ENCODE measurements at regions not wholly inside any gene's neighbourhood (a gene's known extent, or its start where the extent isn't known, plus 50 kb on each side); places are given as distances from the start of the nearest gene placed in this dataset.

DNA sequence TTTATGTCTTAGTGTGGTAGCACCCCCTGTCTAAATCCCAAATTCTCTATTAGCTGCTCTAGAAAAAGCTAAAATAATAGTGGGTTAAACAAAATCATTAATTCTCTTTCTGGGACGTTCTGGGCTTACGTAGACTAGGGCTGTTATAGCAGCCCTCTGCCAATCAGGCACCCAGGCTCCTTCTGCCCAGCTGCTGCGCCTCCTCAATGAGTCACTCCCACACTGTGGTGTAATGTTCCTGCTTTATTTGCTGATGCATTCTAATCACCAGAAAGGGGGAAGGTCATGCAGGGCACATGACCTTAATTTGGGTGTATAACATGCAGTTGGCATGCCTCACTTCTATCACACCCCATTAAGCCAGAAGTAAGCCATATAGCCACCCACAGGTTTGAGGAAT is 294.5 kb downstream of the GALC start:
- Histone ChIP-seq H3K9me3 (ENCODE audit: control insufficient read depth in 5 of 5, low read length in 5 of 5) (no peaks in the 10 kb centered on the region), H3K4me3 (ENCODE audit: low read depth in 1 of 5, low read length in 5 of 5) (no peak overlapping the region), H3K36me3 (ENCODE audit: control insufficient read depth in 5 of 5, insufficient read depth in 5 of 5, low read length in 5 of 5) (no peaks in the 10 kb centered on the region), H3K9ac (ENCODE audit: low read length in 5 of 5) (no peak overlapping the region), H3K27ac (ENCODE audit: low read depth, low read length) (no peak overlapping the region), H3K4me1 (ENCODE audit: control insufficient read depth in 5 of 5, insufficient read depth in 5 of 5, low read length in 5 of 5) (no peaks in the 10 kb centered on the region), H3K27me3 (ENCODE audit: control insufficient read depth in 5 of 5, insufficient read depth in 4 of 5, low read length in 5 of 5) (no peaks in the 10 kb centered on the region)

- H3K27ac ChIP-seq (ENCODE audit: low read depth, low read length), result no peak overlapping the region
- H3K27me3 ChIP-seq (ENCODE audit: control insufficient read depth in 5 of 5, insufficient read depth in 4 of 5, low read length in 5 of 5), result no peaks in the 10 kb centered on the region
- H3K9ac ChIP-seq (ENCODE audit: low read length in 5 of 5), result no peak overlapping the region
- H3K4me3 ChIP-seq (ENCODE audit: low read depth in 1 of 5, low read length in 5 of 5), result no peak overlapping the region
- no peaks in the 10 kb centered on the region for H3K36me3 ChIP-seq (ENCODE audit: control insufficient read depth in 5 of 5, insufficient read depth in 5 of 5, low read length in 5 of 5)
- H3K9me3 ChIP-seq (ENCODE audit: control insufficient read depth in 5 of 5, low read length in 5 of 5), result no peaks in the 10 kb centered on the region
- no peaks in the 10 kb centered on the region for H3K4me1 ChIP-seq (ENCODE audit: control insufficient read depth in 5 of 5, insufficient read depth in 5 of 5, low read length in 5 of 5)
Observed at GRCh38 chr14:87696485-87696884, 296.5 kb downstream of the GALC start.

DNA sequence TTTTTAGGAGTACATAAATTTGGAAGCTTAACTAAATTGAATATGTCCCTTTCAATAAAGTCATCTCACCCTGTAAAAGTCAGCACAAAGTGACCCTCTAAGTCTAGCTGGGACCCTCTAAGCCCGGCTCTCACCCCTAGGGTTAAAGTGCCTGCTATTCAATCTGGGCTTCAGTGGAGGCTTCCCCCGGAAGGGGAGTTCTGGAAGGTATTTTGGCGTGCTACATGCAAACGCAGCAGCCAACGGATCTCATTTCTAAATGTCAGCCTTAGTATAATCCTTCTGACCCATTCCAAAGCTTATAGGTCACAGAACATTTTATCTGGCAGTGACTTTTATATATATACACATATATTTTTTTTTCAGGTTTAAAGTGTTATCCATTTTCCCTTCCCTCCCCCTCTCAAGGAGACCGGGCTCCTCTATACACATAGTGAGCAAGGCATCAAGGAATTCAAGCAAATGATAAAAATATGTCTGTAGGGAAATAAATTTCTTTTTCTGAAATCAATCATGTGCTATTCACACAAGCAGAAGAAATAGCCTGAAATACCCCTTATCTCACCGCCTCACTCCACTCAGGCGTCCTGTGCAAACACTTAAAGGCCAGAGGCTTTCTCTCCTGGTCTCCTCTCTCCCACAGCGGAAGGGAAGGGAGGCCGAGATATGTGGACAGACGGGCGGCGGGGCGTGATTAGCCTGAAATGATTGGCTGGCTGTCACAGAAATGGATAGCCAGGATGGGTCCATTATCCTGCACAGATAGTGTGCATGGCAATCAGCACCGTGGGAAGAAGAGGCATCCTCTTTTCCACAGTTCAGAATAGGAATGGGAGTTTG is 301.7 kb downstream of the GALC start:
- Histone ChIP-seq H3K4me1 (ENCODE audit: control insufficient read depth in 5 of 5, insufficient read depth in 5 of 5, low read length in 5 of 5) (no peaks in the 10 kb centered on the region), H3K9ac (ENCODE audit: low read length in 5 of 5) (no peak overlapping the region), H3K9me3 (ENCODE audit: control insufficient read depth in 5 of 5, low read length in 5 of 5) (no peaks in the 10 kb centered on the region), H3K4me3 (ENCODE audit: low read depth in 1 of 5, low read length in 5 of 5) (no peak overlapping the region), H3K36me3 (ENCODE audit: control insufficient read depth in 5 of 5, insufficient read depth in 5 of 5, low read length in 5 of 5) (no peaks in the 10 kb centered on the region), H3K27ac (ENCODE audit: low read depth, low read length) (no peak overlapping the region), H3K27me3 (ENCODE audit: control insufficient read depth in 5 of 5, insufficient read depth in 4 of 5, low read length in 5 of 5) (no peaks in the 10 kb centered on the region)

DNA sequence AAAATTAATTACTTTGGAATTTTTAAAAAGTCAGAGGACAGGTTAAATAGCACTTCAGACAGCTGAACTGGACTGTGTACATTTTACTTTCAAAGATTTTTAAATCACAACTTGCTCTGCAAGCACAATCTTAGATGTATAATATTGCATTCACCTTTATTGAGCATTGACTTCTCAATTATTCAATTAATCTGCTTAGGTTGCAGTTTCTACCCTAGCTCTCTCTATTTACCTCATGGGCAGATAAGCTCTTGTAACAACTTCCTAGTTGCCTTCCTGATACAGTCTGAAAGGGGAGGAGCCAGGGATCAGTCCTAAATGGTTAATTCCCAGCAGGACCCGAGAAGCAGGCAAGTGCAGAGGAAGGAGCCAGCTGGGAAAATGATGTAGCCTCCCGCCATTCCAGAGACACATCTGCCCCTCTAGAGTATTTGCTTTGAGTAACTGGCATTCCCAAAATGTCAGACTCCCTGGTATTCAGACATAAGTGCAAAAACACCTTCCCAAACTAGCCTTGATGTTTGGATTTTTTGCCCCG is 302.8 kb downstream of the GALC start:
- Histone ChIP-seq H3K36me3 (ENCODE audit: control insufficient read depth in 5 of 5, insufficient read depth in 5 of 5, low read length in 5 of 5) (no peaks in the 10 kb centered on the region), H3K4me3 (ENCODE audit: low read depth in 1 of 5, low read length in 5 of 5) (no peak overlapping the region), H3K27me3 (ENCODE audit: control insufficient read depth in 5 of 5, insufficient read depth in 4 of 5, low read length in 5 of 5) (no peaks in the 10 kb centered on the region), H3K9me3 (ENCODE audit: control insufficient read depth in 5 of 5, low read length in 5 of 5) (no peaks in the 10 kb centered on the region), H3K9ac (ENCODE audit: low read length in 5 of 5) (no peak overlapping the region), H3K4me1 (ENCODE audit: control insufficient read depth in 5 of 5, insufficient read depth in 5 of 5, low read length in 5 of 5) (no peaks in the 10 kb centered on the region), H3K27ac (ENCODE audit: low read depth, low read length) (no peak overlapping the region)

DNA sequence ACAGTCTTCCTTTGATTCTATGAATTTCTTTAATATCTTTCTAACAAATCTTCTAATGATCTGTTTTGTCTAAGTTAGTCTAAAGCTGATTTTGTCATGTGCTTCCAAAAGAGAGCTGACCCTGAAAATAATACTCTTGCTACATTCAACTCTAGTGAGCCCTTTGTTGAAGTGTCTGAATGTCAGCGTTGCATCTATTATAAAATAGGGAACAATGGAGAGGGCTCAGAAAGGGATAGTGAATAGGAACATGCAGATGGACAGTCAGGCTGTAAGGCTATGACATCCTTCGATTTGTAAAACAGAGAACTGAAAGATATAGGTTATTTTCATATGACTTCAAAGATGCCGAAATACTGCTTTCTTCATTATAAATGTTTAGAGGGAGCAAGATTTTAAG is 304.5 kb downstream of the GALC start:
- Histone ChIP-seq H3K36me3 (ENCODE audit: control insufficient read depth in 5 of 5, insufficient read depth in 5 of 5, low read length in 5 of 5) (no peaks in the 10 kb centered on the region), H3K4me1 (ENCODE audit: control insufficient read depth in 5 of 5, insufficient read depth in 5 of 5, low read length in 5 of 5) (no peaks in the 10 kb centered on the region), H3K27ac (ENCODE audit: low read depth, low read length) (no peak overlapping the region), H3K9me3 (ENCODE audit: control insufficient read depth in 5 of 5, low read length in 5 of 5) (peaks cover 0 to 4% (median 0%) of the 10 kb centered on the region in 5 donors), H3K9ac (ENCODE audit: low read length in 5 of 5) (no peak overlapping the region), H3K4me3 (ENCODE audit: low read depth in 1 of 5, low read length in 5 of 5) (no peak overlapping the region), H3K27me3 (ENCODE audit: control insufficient read depth in 5 of 5, insufficient read depth in 4 of 5, low read length in 5 of 5) (no peaks in the 10 kb centered on the region)

DNA sequence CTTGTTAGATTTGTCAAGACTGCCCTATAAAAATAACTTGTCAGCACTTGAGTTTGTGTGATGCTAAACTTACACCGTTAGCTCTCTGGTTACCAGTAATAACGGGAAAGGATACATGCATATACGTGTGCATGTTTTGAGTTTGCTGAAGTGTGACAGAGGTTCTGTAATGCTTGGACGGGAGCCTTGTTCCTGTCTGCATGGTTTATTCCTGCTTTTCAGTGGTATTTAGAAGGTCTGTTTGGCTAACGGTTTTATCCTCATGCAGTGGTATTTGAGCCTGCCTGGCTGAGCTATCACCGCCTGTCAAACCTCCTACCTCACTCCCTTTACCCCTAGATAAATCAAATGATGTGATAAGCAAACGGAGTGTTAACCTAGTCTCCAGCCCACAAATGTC is 305.6 kb downstream of the GALC start:
- Histone ChIP-seq H3K27ac (ENCODE audit: low read depth, low read length) (no peak overlapping the region), H3K36me3 (ENCODE audit: control insufficient read depth in 5 of 5, insufficient read depth in 5 of 5, low read length in 5 of 5) (no peaks in the 10 kb centered on the region), H3K4me3 (ENCODE audit: low read depth in 1 of 5, low read length in 5 of 5) (no peak overlapping the region), H3K27me3 (ENCODE audit: control insufficient read depth in 5 of 5, insufficient read depth in 4 of 5, low read length in 5 of 5) (no peaks in the 10 kb centered on the region), H3K4me1 (ENCODE audit: control insufficient read depth in 5 of 5, insufficient read depth in 5 of 5, low read length in 5 of 5) (no peaks in the 10 kb centered on the region), H3K9ac (ENCODE audit: low read length in 5 of 5) (no peak overlapping the region), H3K9me3 (ENCODE audit: control insufficient read depth in 5 of 5, low read length in 5 of 5) (peaks cover 2 to 12% (median 5%) of the 10 kb centered on the region in 5 donors)

GRCh38 chr14:87686746-87687145 is 306.2 kb downstream of the GALC start:
- Histone ChIP-seq H3K27me3 (ENCODE audit: control insufficient read depth in 5 of 5, insufficient read depth in 4 of 5, low read length in 5 of 5) (no peaks in the 10 kb centered on the region), H3K27ac (ENCODE audit: low read depth, low read length) (no peak overlapping the region), H3K4me3 (ENCODE audit: low read depth in 1 of 5, low read length in 5 of 5) (no peak overlapping the region), H3K9ac (ENCODE audit: low read length in 5 of 5) (no peak overlapping the region), H3K36me3 (ENCODE audit: control insufficient read depth in 5 of 5, insufficient read depth in 5 of 5, low read length in 5 of 5) (no peaks in the 10 kb centered on the region), H3K9me3 (ENCODE audit: control insufficient read depth in 5 of 5, low read length in 5 of 5) (peaks cover 2 to 13% (median 5%) of the 10 kb centered on the region in 5 donors), H3K4me1 (ENCODE audit: control insufficient read depth in 5 of 5, insufficient read depth in 5 of 5, low read length in 5 of 5) (no peaks in the 10 kb centered on the region)

DNA sequence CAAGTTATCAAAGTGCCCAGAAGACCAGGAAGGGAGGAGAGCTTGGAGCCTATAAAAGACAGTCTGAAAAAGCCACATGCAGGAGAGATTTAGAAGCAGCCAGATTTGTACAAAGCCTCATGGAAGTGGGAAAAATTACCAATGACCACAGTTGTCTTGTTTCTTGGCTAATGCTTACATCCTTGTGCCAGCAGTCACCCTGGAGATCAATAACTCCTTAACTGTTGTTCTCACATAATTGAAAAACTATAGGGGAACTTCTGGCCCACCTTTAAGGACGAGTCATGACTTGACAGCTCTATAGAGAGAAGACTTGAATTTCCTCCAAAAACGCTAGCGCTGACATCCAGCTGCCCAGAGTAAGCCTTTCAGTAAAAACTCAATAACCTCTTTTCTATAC is 313.1 kb downstream of the GALC start:
- Histone ChIP-seq H3K27ac (ENCODE audit: low read depth, low read length) (no peak overlapping the region), H3K4me1 (ENCODE audit: control insufficient read depth in 5 of 5, insufficient read depth in 5 of 5, low read length in 5 of 5) (no peaks in the 10 kb centered on the region), H3K27me3 (ENCODE audit: control insufficient read depth in 5 of 5, insufficient read depth in 4 of 5, low read length in 5 of 5) (no peaks in the 10 kb centered on the region), H3K9ac (ENCODE audit: low read length in 5 of 5) (no peak overlapping the region), H3K9me3 (ENCODE audit: control insufficient read depth in 5 of 5, low read length in 5 of 5) (peaks cover 2 to 13% (median 5%) of the 10 kb centered on the region in 5 donors), H3K4me3 (ENCODE audit: low read depth in 1 of 5, low read length in 5 of 5) (no peak overlapping the region), H3K36me3 (ENCODE audit: control insufficient read depth in 5 of 5, insufficient read depth in 5 of 5, low read length in 5 of 5) (no peaks in the 10 kb centered on the region)

DNA sequence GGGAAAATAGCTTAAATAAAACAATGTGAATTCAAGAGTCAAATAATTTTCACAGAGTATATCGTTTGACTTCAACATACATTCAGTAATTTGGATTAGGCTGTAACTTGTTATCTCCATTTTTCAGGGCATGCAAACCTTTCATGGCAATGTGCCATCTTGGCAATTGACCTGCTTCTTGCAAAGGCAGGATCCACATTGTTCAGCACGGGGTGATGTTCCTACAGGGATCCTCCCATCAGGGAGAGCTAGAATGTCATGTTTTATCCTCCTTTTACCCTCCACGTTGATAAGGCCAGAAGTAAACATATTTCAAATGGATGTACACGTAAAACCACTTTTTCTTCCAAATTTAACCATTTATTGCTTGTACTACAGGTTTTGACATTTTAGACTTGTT is 314.4 kb downstream of the GALC start:
- no peak overlapping the region for H3K9ac ChIP-seq (ENCODE audit: low read length in 5 of 5)
- H3K4me1 ChIP-seq (ENCODE audit: control insufficient read depth in 5 of 5, insufficient read depth in 5 of 5, low read length in 5 of 5), result no peaks in the 10 kb centered on the region
- no peaks in the 10 kb centered on the region for H3K27me3 ChIP-seq (ENCODE audit: control insufficient read depth in 5 of 5, insufficient read depth in 4 of 5, low read length in 5 of 5)
- no peak overlapping the region for H3K27ac ChIP-seq (ENCODE audit: low read depth, low read length)
- peaks cover 0 to 12% (median 5%) of the 10 kb centered on the region in 5 donors for H3K9me3 ChIP-seq (ENCODE audit: control insufficient read depth in 5 of 5, low read length in 5 of 5)
- H3K36me3 ChIP-seq (ENCODE audit: control insufficient read depth in 5 of 5, insufficient read depth in 5 of 5, low read length in 5 of 5), result no peaks in the 10 kb centered on the region
- no peak overlapping the region for H3K4me3 ChIP-seq (ENCODE audit: low read depth in 1 of 5, low read length in 5 of 5)

GRCh38 chr14:87676814-87677437 is 316.1 kb downstream of the GALC start:
- H3K36me3 ChIP-seq (ENCODE audit: control insufficient read depth in 5 of 5, insufficient read depth in 5 of 5, low read length in 5 of 5), result no peaks in the 10 kb centered on the region
- no peaks in the 10 kb centered on the region for H3K4me1 ChIP-seq (ENCODE audit: control insufficient read depth in 5 of 5, insufficient read depth in 5 of 5, low read length in 5 of 5)
- no peak overlapping the region for H3K9ac ChIP-seq (ENCODE audit: low read length in 5 of 5)
- no peaks in the 10 kb centered on the region for H3K9me3 ChIP-seq (ENCODE audit: control insufficient read depth in 5 of 5, low read length in 5 of 5)
- no peaks in the 10 kb centered on the region for H3K27me3 ChIP-seq (ENCODE audit: control insufficient read depth in 5 of 5, insufficient read depth in 4 of 5, low read length in 5 of 5)
- H3K27ac ChIP-seq (ENCODE audit: low read depth, low read length), result no peak overlapping the region
- H3K4me3 ChIP-seq (ENCODE audit: low read depth in 1 of 5, low read length in 5 of 5), result no peak overlapping the region
